ENCODE measurements at regions not wholly inside any gene's neighbourhood (a gene's known extent, or its start where the extent isn't known, plus 50 kb on each side); places are given as distances from the start of the nearest gene placed in this dataset.

DNA sequence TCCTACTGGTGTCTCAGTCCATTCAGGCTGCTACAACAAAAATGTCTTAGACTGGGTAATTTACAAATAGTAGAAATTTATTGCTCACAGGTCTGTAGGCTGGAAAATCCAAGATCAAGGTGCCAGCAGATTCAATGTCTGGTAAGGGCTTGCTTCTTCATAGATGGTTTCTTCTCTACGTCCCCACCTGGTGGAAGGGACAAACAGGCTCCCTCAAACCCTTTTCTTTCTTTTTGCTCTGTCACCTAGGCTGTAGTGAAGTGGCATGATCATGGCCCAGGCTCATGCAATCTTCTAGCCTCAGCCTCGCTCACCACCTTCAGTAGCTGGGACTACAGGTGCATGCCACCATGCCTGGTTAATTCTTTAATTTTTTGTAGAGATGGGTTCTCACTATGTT lies 106.8 kb upstream of the RPH3A start:
- H3F3A ChIP-seq (ENCODE audit: low read depth) = no peaks in the 10 kb centered on the region
- H3K9me2 ChIP-seq (replicated peaks; ENCODE audit: low read depth, low read length) = no peaks in the 10 kb centered on the region
- no peaks in the 10 kb centered on the region for H3K9me3 ChIP-seq (ENCODE audit: insufficient read depth, low read depth, low read length)
- no peaks in the 10 kb centered on the region for H4K20me1 ChIP-seq (ENCODE audit: insufficient read depth, low read length, poor library complexity, severe bottlenecking)
- no peak for TF ChIP-seq EZH2phosphoT487 (IDR thresholded peaks at IDR 0.05; ENCODE audit: borderline replicate concordance)
- TF ChIP-seq, protein P1, sequence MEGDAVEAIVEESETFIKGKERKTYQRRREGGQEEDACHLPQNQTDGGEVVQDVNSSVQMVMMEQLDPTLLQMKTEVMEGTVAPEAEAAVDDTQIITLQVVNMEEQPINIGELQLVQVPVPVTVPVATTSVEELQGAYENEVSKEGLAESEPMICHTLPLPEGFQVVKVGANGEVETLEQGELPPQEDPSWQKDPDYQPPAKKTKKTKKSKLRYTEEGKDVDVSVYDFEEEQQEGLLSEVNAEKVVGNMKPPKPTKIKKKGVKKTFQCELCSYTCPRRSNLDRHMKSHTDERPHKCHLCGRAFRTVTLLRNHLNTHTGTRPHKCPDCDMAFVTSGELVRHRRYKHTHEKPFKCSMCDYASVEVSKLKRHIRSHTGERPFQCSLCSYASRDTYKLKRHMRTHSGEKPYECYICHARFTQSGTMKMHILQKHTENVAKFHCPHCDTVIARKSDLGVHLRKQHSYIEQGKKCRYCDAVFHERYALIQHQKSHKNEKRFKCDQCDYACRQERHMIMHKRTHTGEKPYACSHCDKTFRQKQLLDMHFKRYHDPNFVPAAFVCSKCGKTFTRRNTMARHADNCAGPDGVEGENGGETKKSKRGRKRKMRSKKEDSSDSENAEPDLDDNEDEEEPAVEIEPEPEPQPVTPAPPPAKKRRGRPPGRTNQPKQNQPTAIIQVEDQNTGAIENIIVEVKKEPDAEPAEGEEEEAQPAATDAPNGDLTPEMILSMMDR (conservative IDR thresholded peaks at IDR 0.05; ENCODE audit: low read length) = peak; percentile 30; the same call in 1 of the 2 replicates
- H3K4me2 ChIP-seq (ENCODE audit: low read depth, low read length, poor library complexity, severe bottlenecking) = no peak overlapping the region
- no peak overlapping the region for H3K4me3 ChIP-seq (ENCODE audit: low read length, poor library complexity, severe bottlenecking)
- H3K79me2 ChIP-seq (ENCODE audit: insufficient read depth, low read length) = no peaks in the 10 kb centered on the region
- H3K27me3 ChIP-seq (ENCODE audit: insufficient read depth, low read length, poor library complexity, severe bottlenecking) = no peaks in the 10 kb centered on the region
- no peaks in the 10 kb centered on the region for H3K4me1 ChIP-seq (ENCODE audit: insufficient read depth, low read length, poor library complexity, severe bottlenecking)
- no peak overlapping the region for H2AFZ ChIP-seq (ENCODE audit: low read length)
- no peaks in the 10 kb centered on the region for H3K36me3 ChIP-seq (ENCODE audit: insufficient read depth, low read length)
- no peak overlapping the region for H3K9ac ChIP-seq (ENCODE audit: low read depth, low read length, poor library complexity, severe bottlenecking)

DNA sequence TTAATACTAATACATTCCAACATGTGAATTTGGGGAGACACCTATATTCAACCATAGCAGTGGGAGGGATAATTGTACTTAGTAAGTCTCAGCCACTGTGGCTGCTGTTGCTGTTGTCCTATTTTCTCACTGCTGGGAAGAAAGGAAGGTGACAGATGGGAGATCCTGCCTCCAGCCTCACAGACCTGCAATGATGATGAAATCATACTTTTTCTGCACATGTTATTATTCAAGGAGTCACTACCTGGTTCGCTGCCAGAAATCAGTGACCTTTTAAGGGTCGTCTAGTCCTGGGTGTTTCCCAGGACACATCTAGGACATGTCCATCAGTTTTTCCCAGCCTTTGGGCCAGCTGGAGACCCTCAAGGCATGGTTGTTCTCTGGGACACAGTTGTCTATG lies 106.2 kb upstream of the RPH3A start:
- Histone ChIP-seq H3K36me3 (ENCODE audit: insufficient read depth, low read length) (no peaks in the 10 kb centered on the region), H3K4me3 (ENCODE audit: low read length, poor library complexity, severe bottlenecking) (no peak overlapping the region), H4K20me1 (ENCODE audit: insufficient read depth, low read length, poor library complexity, severe bottlenecking) (no peaks in the 10 kb centered on the region), H3K4me1 (ENCODE audit: insufficient read depth, low read length, poor library complexity, severe bottlenecking) (no peaks in the 10 kb centered on the region), H3K9me2 (replicated peaks; ENCODE audit: low read depth, low read length) (no peaks in the 10 kb centered on the region), H3K79me2 (ENCODE audit: insufficient read depth, low read length) (no peaks in the 10 kb centered on the region), H3K4me2 (ENCODE audit: low read depth, low read length, poor library complexity, severe bottlenecking) (no peak overlapping the region), H3K27me3 (ENCODE audit: insufficient read depth, low read length, poor library complexity, severe bottlenecking) (no peaks in the 10 kb centered on the region), H3K9ac (ENCODE audit: low read depth, low read length, poor library complexity, severe bottlenecking) (no peak overlapping the region), H2AFZ (ENCODE audit: low read length) (no peak overlapping the region), H3F3A (ENCODE audit: low read depth) (no peaks in the 10 kb centered on the region), H3K9me3 (ENCODE audit: insufficient read depth, low read depth, low read length) (no peaks in the 10 kb centered on the region)
- TF ChIP-seq EZH2phosphoT487 (IDR thresholded peaks at IDR 0.05; ENCODE audit: borderline replicate concordance) = no peak
- TF ChIP-seq, protein P1 (conservative IDR thresholded peaks at IDR 0.05; ENCODE audit: low read length) = no peak

DNA sequence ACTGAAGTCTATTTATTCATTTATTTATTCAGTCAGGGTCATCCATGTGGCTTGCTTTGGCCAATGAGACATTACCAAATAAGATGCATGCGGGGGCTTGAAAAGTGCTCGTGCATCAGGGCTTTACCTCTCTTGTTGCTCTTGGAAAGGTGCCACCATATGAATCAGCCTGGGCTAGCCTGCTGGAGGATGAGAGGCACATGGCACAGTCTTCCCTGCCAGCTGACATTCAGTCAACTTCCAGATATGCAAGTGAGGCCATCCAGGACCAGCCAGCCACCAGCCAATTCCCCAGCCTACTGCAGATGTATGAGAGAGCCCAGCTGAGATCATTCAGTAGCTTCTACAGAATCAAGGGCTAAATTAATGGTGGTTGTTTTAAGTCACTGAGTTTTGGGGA lies 105.2 kb upstream of the RPH3A start:
- no peaks in the 10 kb centered on the region for H3K9me3 ChIP-seq (ENCODE audit: insufficient read depth, low read depth, low read length)
- H3K9me2 ChIP-seq (replicated peaks; ENCODE audit: low read depth, low read length) = no peaks in the 10 kb centered on the region
- no peak for TF ChIP-seq EZH2phosphoT487 (IDR thresholded peaks at IDR 0.05; ENCODE audit: borderline replicate concordance)
- TF ChIP-seq, protein P1 (conservative IDR thresholded peaks at IDR 0.05; ENCODE audit: low read length) = no peak
- H3K27me3 ChIP-seq (ENCODE audit: insufficient read depth, low read length, poor library complexity, severe bottlenecking) = no peaks in the 10 kb centered on the region
- no peak overlapping the region for H3K4me3 ChIP-seq (ENCODE audit: low read length, poor library complexity, severe bottlenecking)
- no peaks in the 10 kb centered on the region for H3K79me2 ChIP-seq (ENCODE audit: insufficient read depth, low read length)
- H3F3A ChIP-seq (ENCODE audit: low read depth) = no peaks in the 10 kb centered on the region
- no peaks in the 10 kb centered on the region for H3K4me1 ChIP-seq (ENCODE audit: insufficient read depth, low read length, poor library complexity, severe bottlenecking)
- H4K20me1 ChIP-seq (ENCODE audit: insufficient read depth, low read length, poor library complexity, severe bottlenecking) = no peaks in the 10 kb centered on the region
- no peak overlapping the region for H3K9ac ChIP-seq (ENCODE audit: low read depth, low read length, poor library complexity, severe bottlenecking)
- no peaks in the 10 kb centered on the region for H3K36me3 ChIP-seq (ENCODE audit: insufficient read depth, low read length)
- no peak overlapping the region for H3K4me2 ChIP-seq (ENCODE audit: low read depth, low read length, poor library complexity, severe bottlenecking)
- no peak overlapping the region for H2AFZ ChIP-seq (ENCODE audit: low read length)
